ENCODE measurements at regions not wholly inside any gene's neighbourhood (a gene's known extent, or its start where the extent isn't known, plus 50 kb on each side); places are given as distances from the start of the nearest gene placed in this dataset.

DNA sequence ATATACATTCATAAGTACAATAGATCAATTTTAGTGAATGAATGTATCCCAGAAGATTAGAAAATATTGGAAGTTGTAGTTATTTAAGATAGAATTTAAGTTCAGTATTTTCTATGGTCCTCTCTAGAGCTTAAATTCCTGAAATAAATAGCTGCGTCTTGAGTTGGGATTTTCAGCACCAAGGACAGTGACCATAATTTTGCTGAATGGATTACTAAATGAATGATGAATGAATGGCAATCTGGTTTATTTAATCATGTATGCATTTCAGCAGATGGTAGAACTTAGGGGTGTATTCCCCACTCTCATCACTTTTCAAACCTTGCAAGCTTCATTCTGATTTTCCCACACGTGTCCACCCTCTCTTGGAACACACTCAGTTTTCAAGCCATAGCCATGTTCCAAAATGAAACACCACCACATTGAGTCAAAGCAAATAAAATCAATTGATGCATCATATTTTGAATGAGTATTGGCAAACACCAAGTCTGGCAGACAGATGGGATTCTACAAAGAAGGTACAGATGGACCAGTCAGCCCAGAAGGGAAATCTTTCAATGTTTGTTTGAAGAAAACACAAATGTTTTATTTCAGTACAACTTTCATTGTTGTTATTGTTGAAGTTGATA, 362.2 kb upstream of the NXPH2 start:
- peak; percentile 35 for DNase-seq

DNA sequence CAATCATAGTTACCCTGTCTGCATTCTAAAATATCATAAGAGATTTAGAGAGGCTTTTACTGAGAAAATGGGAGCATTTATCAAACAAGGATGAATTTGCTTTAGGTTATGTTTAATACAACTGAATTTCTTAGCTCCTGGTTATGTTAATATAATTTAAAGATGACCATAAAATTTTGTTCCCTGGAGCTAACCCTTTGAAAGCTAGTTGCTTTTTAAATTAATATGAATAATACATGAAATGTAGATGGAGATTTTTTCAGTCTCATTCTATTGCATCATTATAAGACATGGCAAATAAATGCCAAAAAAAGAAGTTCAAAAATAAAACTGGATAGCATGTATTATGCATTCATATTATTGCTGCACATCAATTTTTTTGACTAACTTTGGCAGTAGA, 344.1 kb upstream of the NXPH2 start:
- no peak for DNase-seq

GRCh38 chr2:139123795-139124194, 343.6 kb upstream of the NXPH2 start:
- no peak for DNase-seq

DNA sequence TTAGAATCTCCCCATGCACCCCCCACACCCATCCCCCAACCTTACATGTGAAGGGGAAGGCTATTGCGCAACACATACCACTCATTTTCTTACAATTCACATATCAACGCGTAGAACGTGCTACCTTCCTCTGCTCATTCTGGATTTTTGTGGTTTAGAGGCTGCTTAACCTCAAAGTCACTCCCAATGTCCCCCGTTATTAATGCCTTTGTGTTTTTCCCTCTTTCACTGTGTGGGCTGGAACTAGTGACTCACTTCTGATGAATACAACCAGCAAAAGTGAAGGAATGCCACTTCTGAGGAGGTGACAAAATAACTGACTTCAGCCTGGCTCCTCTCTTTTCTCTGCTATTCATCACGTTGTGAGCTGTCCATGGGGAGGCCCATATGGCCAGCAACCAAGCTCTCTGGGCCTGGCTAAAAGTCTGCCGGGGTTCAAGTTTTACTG, 342.5 kb upstream of the NXPH2 start:
- peak; percentile 98 for DNase-seq

GRCh38 chr2:139099721-139100120, 319.5 kb upstream of the NXPH2 start:
- DNase-seq, result peak; percentile 72

- DNase-seq, result peak; percentile 5
These were observed 318.8 kb upstream of the NXPH2 start for GRCh38 chr2:139098961-139099360.

- no peak for DNase-seq
These were observed 302.9 kb upstream of the NXPH2 start for GRCh38 chr2:139083121-139083520.

GRCh38 chr2:139080244-139080643, 300.1 kb upstream of the NXPH2 start:
- DNase-seq, result peak; percentile 49

DNA sequence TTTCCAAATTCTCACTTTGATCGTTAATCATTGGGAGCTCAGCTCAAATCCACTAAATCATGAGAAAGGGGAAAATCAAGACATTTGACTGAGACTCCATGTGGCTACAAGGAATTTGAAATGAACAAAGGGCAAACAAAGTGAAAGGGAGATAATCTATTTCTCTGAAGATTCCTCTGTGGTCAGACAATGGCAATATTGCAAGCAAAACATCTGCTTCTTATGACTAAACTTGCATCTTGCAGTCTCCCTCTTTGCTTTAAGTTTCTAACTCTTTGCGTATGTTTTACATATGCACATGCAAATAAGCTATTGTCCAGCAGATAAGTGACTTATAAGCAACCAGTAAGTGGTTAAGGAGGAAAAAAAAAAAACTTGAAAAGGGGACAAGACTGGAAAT, 299.1 kb upstream of the NXPH2 start:
- DNase-seq, result peak; percentile 46

DNA sequence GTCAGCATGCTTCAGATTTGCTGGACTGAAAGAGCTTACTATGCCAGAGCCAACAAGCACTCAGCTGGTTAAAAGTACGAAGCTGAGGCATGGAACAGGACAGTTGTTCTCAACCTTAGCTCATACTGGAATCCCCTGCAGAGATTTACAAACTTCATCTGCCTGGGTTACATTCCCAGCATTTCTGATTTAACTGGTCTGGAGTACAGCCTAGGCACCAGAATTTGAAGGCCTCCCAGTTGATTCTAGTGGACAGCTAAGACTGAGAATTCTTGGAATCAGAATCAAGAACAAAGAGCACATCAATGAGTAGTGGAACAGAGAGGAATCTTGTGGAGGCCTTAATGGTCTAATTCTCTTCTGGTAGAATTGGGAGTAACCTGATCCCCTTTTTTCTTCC, 298.2 kb upstream of the NXPH2 start:
- no peak for DNase-seq

DNA sequence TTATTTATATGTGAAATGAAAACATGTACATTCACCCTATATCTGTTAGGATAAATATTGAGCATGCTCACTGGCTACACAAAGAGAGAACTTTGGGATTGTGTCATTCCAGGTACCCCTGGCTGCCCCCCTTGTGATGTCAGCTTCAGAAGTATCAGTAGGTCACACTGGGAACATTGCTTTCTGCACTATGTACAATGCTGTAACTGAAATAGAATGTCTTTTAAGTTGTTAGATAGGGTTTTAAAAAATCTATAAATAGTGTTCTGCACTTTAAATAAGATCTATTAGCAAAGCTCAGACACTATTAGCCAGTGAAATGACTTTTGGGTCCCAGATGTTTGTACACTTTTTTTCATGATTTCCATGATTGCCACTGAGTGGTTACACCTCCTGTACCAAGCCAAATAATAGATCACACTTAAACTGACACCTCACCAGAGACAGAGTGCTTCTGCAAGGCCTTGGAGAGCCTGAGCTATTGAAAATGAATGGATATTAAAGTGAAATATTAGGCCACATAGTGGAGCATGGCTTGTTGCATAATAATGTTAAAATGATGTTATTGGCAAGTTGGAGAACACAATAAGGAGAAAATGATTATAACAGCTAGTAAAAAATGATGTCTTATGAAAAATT, 297.0 kb upstream of the NXPH2 start:
- DNase-seq, result no peak

GRCh38 chr2:139067874-139068273, 287.7 kb upstream of the NXPH2 start:
- DNase-seq, result peak; percentile 3

DNA sequence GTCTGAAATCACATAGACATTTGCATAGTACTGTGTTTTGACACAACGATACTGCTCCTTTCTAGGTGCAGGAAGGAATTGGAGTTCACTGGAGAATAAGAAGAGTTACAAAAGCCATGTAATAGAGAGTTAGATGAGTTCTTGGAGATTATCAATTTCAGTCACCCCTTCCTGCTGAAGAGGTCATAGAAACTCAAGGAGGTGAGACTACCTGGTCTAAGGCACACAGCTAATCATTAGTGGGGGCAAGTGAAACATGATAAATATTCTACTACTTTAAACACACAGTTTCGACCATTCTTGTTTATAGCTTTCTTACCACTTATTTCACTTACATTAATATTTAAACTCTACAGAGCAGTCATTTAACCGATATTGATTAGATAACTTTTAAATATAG, 286.9 kb upstream of the NXPH2 start:
- no peak for DNase-seq

GRCh38 chr2:139064159-139064558, 284.0 kb upstream of the NXPH2 start:
- DNase-seq, result no peak

DNA sequence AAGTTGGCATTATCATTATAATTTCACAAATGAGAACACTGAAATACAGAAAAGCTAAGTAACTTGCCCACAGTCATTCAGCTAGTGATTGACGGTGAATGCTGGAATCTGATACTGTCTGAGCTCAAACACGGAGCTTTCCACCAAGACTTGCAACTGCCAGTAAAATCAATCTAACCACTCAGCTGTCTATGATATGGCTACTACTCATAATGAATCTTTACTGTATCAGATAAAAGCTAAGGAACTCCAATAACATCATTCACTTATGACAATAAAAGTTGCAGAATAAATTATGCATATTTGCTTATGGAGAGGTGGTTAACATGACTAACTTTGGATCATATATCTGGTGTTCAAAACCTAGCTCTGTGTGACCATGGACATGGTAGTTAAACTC, 279.4 kb upstream of the NXPH2 start:
- no peak for DNase-seq

GRCh38 chr2:139055202-139055601, 275.0 kb upstream of the NXPH2 start:
- DNase-seq, result peak; percentile 12

DNA sequence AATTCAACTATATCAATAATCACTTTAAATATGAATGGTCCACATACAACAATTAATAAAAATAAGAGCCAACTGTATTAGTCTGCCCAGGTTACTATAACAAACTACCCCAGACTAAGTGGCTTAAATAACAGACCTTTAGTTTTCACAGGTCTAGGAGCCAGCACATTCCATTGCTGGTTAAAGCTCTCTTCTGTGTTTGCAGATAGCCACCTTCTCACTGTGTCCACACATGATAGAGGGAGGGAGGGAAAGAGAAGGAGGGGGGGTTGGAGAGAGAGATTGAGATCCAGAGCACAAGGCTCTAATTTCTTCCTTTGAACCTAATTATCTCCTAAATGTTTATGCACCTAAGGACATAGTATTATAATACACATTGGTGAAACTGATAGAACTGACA, 267.8 kb upstream of the NXPH2 start:
- no peak for DNase-seq

GRCh38 chr2:139045524-139045923, 265.3 kb upstream of the NXPH2 start:
- no peak for DNase-seq

- no peak for DNase-seq
These were observed 253.9 kb upstream of the NXPH2 start for GRCh38 chr2:139034064-139034463.

GRCh38 chr2:139033300-139033699, 253.1 kb upstream of the NXPH2 start:
- peak; percentile 78 for DNase-seq

DNA sequence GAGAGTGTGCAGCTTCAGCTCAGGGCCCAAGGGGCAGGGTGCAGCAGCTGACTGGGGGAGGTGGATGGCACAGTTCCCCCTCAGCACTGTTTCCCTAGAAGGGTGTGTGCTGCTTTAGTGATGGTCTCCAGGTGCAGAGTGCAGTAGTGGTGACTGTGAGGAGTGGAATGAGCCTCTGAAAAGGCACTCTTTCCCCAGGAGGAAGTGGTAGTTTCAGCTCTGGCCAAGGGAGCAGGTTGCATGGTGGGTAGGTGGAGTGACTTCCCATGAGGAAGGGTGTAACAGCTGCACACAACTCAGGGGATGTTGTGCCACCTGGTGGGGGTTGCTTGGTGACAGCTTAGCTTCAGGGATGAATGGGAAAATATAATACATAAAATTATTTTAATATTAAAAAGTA, 251.5 kb upstream of the NXPH2 start:
- peak; percentile 25 for DNase-seq

DNA sequence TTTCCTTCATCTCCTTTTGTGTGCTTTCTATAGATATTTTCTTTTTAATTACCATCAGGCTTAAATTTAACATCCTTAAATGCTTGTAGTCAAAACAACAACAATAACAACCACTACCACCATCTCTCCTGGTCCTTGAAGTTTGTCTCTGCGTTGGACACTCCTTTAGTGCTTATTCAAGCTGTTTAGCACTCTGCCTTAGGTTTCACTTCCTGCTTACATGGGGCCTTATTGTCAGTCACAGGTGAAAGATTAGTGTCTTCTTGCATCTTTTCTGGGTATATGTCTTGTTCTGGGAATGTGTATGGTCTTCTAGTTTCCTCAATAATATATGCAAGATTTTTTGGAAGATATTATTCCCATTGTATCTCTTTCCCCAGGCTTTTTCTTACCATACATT, 240.1 kb upstream of the NXPH2 start:
- DNase-seq, result no peak

DNA sequence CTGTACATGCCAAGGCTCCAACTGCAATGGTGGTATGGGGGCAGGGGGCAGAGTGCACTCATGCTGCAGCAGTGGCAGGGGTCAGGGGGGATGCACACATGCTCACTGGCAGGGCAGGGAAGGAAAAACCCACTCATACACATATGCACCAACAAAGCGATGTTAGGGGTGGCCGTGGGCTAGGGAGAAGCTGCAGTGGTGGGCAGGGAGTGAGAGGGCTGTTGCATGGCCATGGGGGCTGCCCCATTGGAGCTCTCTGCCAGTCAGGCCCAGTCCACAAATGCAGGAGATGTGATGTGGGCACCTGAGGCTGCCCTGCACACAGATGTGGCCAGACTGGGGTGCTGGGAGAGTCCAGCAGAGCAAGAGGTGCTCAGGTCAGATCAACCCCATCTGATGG, 238.1 kb upstream of the NXPH2 start:
- DNase-seq, result no peak

GRCh38 chr2:139007130-139007529, 226.9 kb upstream of the NXPH2 start:
- no peak for DNase-seq

All from fibroblast of skin of right biceps (primary cell).